G401.6 (cell line): ENCODE measurements at regions not wholly inside any gene's neighbourhood (a gene's known extent, or its start where the extent isn't known, plus 50 kb on each side); places are given as distances from the start of the nearest gene placed in this dataset.

ENCODE experiments used
- FAIRE-seq: peaks from 2 replicates; lab custom pipeline; 2012; peaks lifted over from hg19 to GRCh38; lab: Jason Lieb, UNC

GRCh38 chr3:19711160-19711782 lies 222.7 kb downstream of the EFHB start:
- FAIRE-seq = no peak

GRCh38 chr3:19702416-19703078 lies 231.5 kb downstream of the EFHB start:
- FAIRE-seq = no peak

GRCh38 chr3:19688767-19689166 lies 245.2 kb downstream of the EFHB start:
- FAIRE-seq = no peak

GRCh38 chr3:19668163-19668562 lies 265.9 kb downstream of the EFHB start:
- FAIRE-seq = no peak

GRCh38 chr3:19662486-19662885 lies 271.5 kb downstream of the EFHB start:
- FAIRE-seq = no peak

- FAIRE-seq = no peak
Measured at GRCh38 chr3:19652336-19652735, 281.7 kb downstream of the EFHB start.

GRCh38 chr3:19645093-19645492 lies 288.9 kb downstream of the EFHB start:
- FAIRE-seq = no peak

GRCh38 chr3:19644405-19644804 lies 289.6 kb downstream of the EFHB start:
- FAIRE-seq = no peak

- FAIRE-seq = no peak
Measured at GRCh38 chr3:19641408-19641807, 292.6 kb downstream of the EFHB start.

- FAIRE-seq = no peak
Measured at GRCh38 chr3:19632099-19633074, 301.6 kb downstream of the EFHB start.

GRCh38 chr3:19598870-19599269 lies 335.1 kb downstream of the EFHB start:
- FAIRE-seq = no peak

GRCh38 chr3:19596408-19596807 lies 337.6 kb downstream of the EFHB start:
- FAIRE-seq = no peak

GRCh38 chr3:19595884-19596283 lies 338.1 kb downstream of the EFHB start:
- FAIRE-seq = no peak
